OCI-LY3 (cell line): ENCODE measurements at regions not wholly inside any gene's neighbourhood (a gene's known extent, or its start where the extent isn't known, plus 50 kb on each side); places are given as distances from the start of the nearest gene placed in this dataset.

Experiments
- H2AFZ ChIP-seq: fragments of 200-600, 300-600 bp; shearing (Covaris generic); 2 replicates; pipeline ENCODE4 v1.6.0; 2014; ENCODE audit warnings: antibody characterized with exemption, low read depth, low read length
- H3K27ac ChIP-seq: fragments of 200-600, 300-600 bp; sonication (generic); 2 replicates; pipeline ENCODE4 v1.5.1; 2014; ENCODE audit warnings: mild to moderate bottlenecking, low read length, moderate library complexity, mixed read lengths
- H3K27me3 ChIP-seq: fragments of 200-600, 300-600 bp; sonication (generic); 2 replicates; pipeline ENCODE4 v1.6.1; 2014; ENCODE audit warnings: low read depth, low read length, mixed read lengths
- H3K36me3 ChIP-seq: fragments of 200-600, 300-600 bp; sonication (generic); replicated peaks from 2 replicates; pipeline ENCODE3; 2014; ENCODE audit warnings: low read depth, low read length, mixed read lengths
- H3K4me1 ChIP-seq: fragments of 300-600, 200-600 bp; sonication (generic); 2 replicates; pipeline ENCODE4 v1.6.1; 2014; ENCODE audit warnings: low read length, mixed read lengths
- H3K4me2 ChIP-seq: fragments of 200-600, 300-600 bp; sonication (generic); 2 replicates; pipeline ENCODE4 v1.6.1; 2014; ENCODE audit warnings: low read length, mixed read lengths
- H3K4me3 ChIP-seq: fragments of 300-600, 200-600 bp; sonication (generic); 2 replicates; pipeline ENCODE4 v1.5.1; 2014; ENCODE audit warnings: antibody characterized with exemption, mild to moderate bottlenecking, low read length, moderate library complexity
- H3K79me2 ChIP-seq: fragments of 300-600, 200-600 bp; shearing (Covaris generic); 2 replicates; pipeline ENCODE4 v1.6.1; 2014; ENCODE audit warnings: mild to moderate bottlenecking, low read length, mixed read lengths
- H3K9ac ChIP-seq: fragments of 300-600, 200-600 bp; shearing (Covaris generic); 2 replicates; pipeline ENCODE4 v1.6.0; 2014; ENCODE audit warnings: mild to moderate bottlenecking, low read length, moderate library complexity
- H3K9me3 ChIP-seq: fragments of 200-600, 300-600 bp; shearing (Covaris generic); 2 replicates; pipeline ENCODE4 v1.6.1; 2014; ENCODE audit warnings: low read length, mixed read lengths; ENCODE audit not compliant: insufficient read depth
- H4K20me1 ChIP-seq: fragments of 200-600, 300-600 bp; sonication (generic); 2 replicates; pipeline ENCODE4 v1.6.1; 2016; ENCODE audit warnings: low read length, mixed read lengths; ENCODE audit not compliant: insufficient read depth
- CTCF ChIP-seq: fragments of 200-600, 300-600 bp; sonication (generic); IDR thresholded peaks from 2 replicates; pipeline ENCODE4 v1.5.1; 2014; ENCODE audit warnings: antibody characterized with exemption, low read length, low read depth
- EZH2phosphoT487 ChIP-seq: fragments of 200-600 bp; shearing (Covaris generic); IDR thresholded peaks from 2 replicates; pipeline ENCODE4 v1.6.1; 2018; ENCODE audit warnings: antibody characterized with exemption, mixed run types, low read depth

GRCh38 chr12:65561798-65562382 is 262.4 kb upstream of the HMGA2 start:
- Histone ChIP-seq H3K4me2 (no peak overlapping the region), H3K79me2 (no peaks in the 10 kb centered on the region), H4K20me1 (no peaks in the 10 kb centered on the region), H3K9ac (no peak overlapping the region), H3K36me3 (no peaks in the 10 kb centered on the region), H3K27ac (no peak overlapping the region), H3K27me3 (peaks cover 32% of the 10 kb centered on the region), H3K4me3 (no peak overlapping the region), H3K9me3 (no peaks in the 10 kb centered on the region), H3K4me1 (peaks cover 2% of the 10 kb centered on the region; the same call in 1 of the 2 replicates), H2AFZ (no peak overlapping the region)
- TF ChIP-seq CTCF (no peak), EZH2phosphoT487 (no peak)

- no peak overlapping the region for H3K4me3 ChIP-seq
- TF ChIP-seq CTCF = no peak
- TF ChIP-seq EZH2phosphoT487 = no peak
- H3K4me2 ChIP-seq = no peak overlapping the region
- H3K27ac ChIP-seq = no peak overlapping the region
- no peaks in the 10 kb centered on the region for H4K20me1 ChIP-seq
- no peak overlapping the region for H3K9ac ChIP-seq
- no peaks in the 10 kb centered on the region for H3K9me3 ChIP-seq
- H3K36me3 ChIP-seq = no peaks in the 10 kb centered on the region
- peaks cover 31% of the 10 kb centered on the region for H3K27me3 ChIP-seq
- H2AFZ ChIP-seq = no peak overlapping the region
- H3K4me1 ChIP-seq = no peaks in the 10 kb centered on the region
- no peaks in the 10 kb centered on the region for H3K79me2 ChIP-seq
Observed at GRCh38 chr12:65565601-65566560, 258.4 kb upstream of the HMGA2 start.

- no peaks in the 10 kb centered on the region for H3K4me1 ChIP-seq
- H3K4me3 ChIP-seq = no peak overlapping the region
Observed at GRCh38 chr12:65566751-65567150, 257.5 kb upstream of the HMGA2 start.

More at GRCh38 chr12:65566751-65567150, 257.5 kb upstream of the HMGA2 start:
- H3K27me3 ChIP-seq = peaks cover 23% of the 10 kb centered on the region; the same call in 1 of the 2 replicates
- no peaks in the 10 kb centered on the region for H3K36me3 ChIP-seq
- H3K79me2 ChIP-seq = no peaks in the 10 kb centered on the region
- H4K20me1 ChIP-seq = no peaks in the 10 kb centered on the region
- H3K9me3 ChIP-seq = no peaks in the 10 kb centered on the region
- H3K4me2 ChIP-seq = no peak overlapping the region
- no peak overlapping the region for H2AFZ ChIP-seq
- TF ChIP-seq CTCF (no peak), EZH2phosphoT487 (no peak)
- no peak overlapping the region for H3K27ac ChIP-seq
- H3K9ac ChIP-seq = no peak overlapping the region
